HG02571 (cell line): ENCODE measurements at regions not wholly inside any gene's neighbourhood (a gene's known extent, or its start where the extent isn't known, plus 50 kb on each side); places are given as distances from the start of the nearest gene placed in this dataset.
"Not testable (repeated sequence)": the region's sequence is repeated elsewhere in the genome, so short reads cannot be mapped to it uniquely, and the experiment has no call there.

Experiments
- ATAC-seq: cut with Tn5 transposase; IDR thresholded peaks from one replicate; pipeline ENCODE4 v1.9.1; 2021; ENCODE audit warnings: mild to moderate bottlenecking, moderate library complexity; ENCODE audit not compliant: unreplicated experiment

GRCh38 chr5:85647349-85648127 is 970.2 kb upstream of the COX7C start:
- ATAC-seq = no peak

GRCh38 chr5:85648495-85648894 is 969.2 kb upstream of the COX7C start:
- ATAC-seq = no peak

- no peak for ATAC-seq
Measured at GRCh38 chr5:85651731-85652130, 966.0 kb upstream of the COX7C start.

- ATAC-seq = not testable (repeated sequence)
Measured at GRCh38 chr5:85654144-85654543, 963.6 kb upstream of the COX7C start.

GRCh38 chr5:85656050-85656449 is 961.7 kb upstream of the COX7C start:
- no peak for ATAC-seq

GRCh38 chr5:85657328-85657727 is 960.4 kb upstream of the COX7C start:
- ATAC-seq = not testable (repeated sequence)

GRCh38 chr5:85662969-85663707 is 954.6 kb upstream of the COX7C start:
- ATAC-seq = not testable (repeated sequence)

GRCh38 chr5:85663708-85664031 is 954.1 kb upstream of the COX7C start:
- no peak for ATAC-seq

- ATAC-seq = no peak
Measured at GRCh38 chr5:85670417-85670816, 947.3 kb upstream of the COX7C start.

- ATAC-seq = no peak
Measured at GRCh38 chr5:85671223-85671970, 946.3 kb upstream of the COX7C start.

GRCh38 chr5:85681871-85682270 is 935.9 kb upstream of the COX7C start:
- ATAC-seq = no peak

GRCh38 chr5:85684351-85684750 is 933.4 kb upstream of the COX7C start:
- ATAC-seq = no peak

- ATAC-seq = no peak
Measured at GRCh38 chr5:85703296-85703695, 914.4 kb upstream of the COX7C start.

GRCh38 chr5:85709728-85710127 is 908.0 kb upstream of the COX7C start:
- no peak for ATAC-seq

GRCh38 chr5:85716344-85717202 is 901.2 kb upstream of the COX7C start:
- no peak for ATAC-seq

- ATAC-seq = no peak
Measured at GRCh38 chr5:85717203-85717563, 900.6 kb upstream of the COX7C start.

GRCh38 chr5:85732185-85732584 is 885.6 kb upstream of the COX7C start:
- ATAC-seq = no peak

- no peak for ATAC-seq
Measured at GRCh38 chr5:85741972-85742371, 875.8 kb upstream of the COX7C start.

GRCh38 chr5:85760519-85760918 is 857.2 kb upstream of the COX7C start:
- ATAC-seq = no peak

- ATAC-seq = no peak
Measured at GRCh38 chr5:85769347-85769746, 848.4 kb upstream of the COX7C start.

GRCh38 chr5:85784746-85785145 is 833.0 kb upstream of the COX7C start:
- ATAC-seq = no peak
